HFFc6 (cell line): ENCODE measurements at regions not wholly inside any gene's neighbourhood (a gene's known extent, or its start where the extent isn't known, plus 50 kb on each side); places are given as distances from the start of the nearest gene placed in this dataset.
"Not testable (repeated sequence)": the region's sequence is repeated elsewhere in the genome, so short reads cannot be mapped to it uniquely, and the experiment has no call there.

Experiments
- DNase-seq: peaks from one replicate; pipeline ENCODE4 v3.0.0-alpha.2; 2018
- H3K27ac Mint-ChIP-seq: 2 replicates; pipeline ENCODE4 v1.8.0; 2020; ENCODE audit warnings: mild to moderate bottlenecking, mixed read lengths
- H3K27me3 Mint-ChIP-seq: 2 replicates; pipeline ENCODE4 v1.8.0; 2021; ENCODE audit warnings: mild to moderate bottlenecking, moderate library complexity, mixed read lengths; ENCODE audit not compliant: insufficient read depth
- H3K36me3 Mint-ChIP-seq: 2 replicates; pipeline ENCODE4 v1.8.0; 2021; ENCODE audit warnings: low read depth, mixed read lengths
- H3K4me1 Mint-ChIP-seq: 2 replicates; pipeline ENCODE4 v1.8.0; 2020; ENCODE audit warnings: low read depth, mixed read lengths
- H3K4me3 Mint-ChIP-seq: 2 replicates; pipeline ENCODE4 v1.8.0; 2020; ENCODE audit warnings: mild to moderate bottlenecking, moderate library complexity, mixed read lengths
- H3K9me3 Mint-ChIP-seq: 2 replicates; pipeline ENCODE4 v1.8.0; 2020; ENCODE audit warnings: mild to moderate bottlenecking, mixed read lengths
- TF ChIP-seq, protein P1 (sequence below): fragments of 200-600 bp; sonication (generic); IDR thresholded peaks from 2 replicates; pipeline ENCODE4 v1.5.0; 2021; ENCODE audit warnings: antibody characterized with exemption, mild to moderate bottlenecking

DNA sequence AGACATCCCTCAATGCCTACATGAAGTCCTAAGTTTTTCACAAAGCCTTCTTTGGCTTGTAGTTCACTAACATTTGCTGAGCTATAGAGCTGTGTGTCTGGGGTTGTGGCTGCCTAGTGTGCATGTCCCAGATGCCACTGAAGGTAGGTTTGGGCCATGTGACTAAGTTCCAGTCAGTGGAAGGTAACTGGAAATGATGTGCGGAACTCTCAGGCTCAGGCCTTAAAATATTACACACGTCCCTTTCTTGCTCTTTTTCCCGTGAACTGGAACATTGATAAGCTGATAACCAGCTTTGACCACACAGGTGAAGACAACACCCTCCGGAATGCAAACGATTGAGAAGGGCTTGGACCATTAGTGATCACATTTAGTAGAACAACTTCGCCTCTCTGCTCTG, 358.1 kb downstream of the GATA3 start:
- no peaks in the 10 kb centered on the region for H3K27me3 Mint-ChIP-seq
- H3K4me3 Mint-ChIP-seq, result no peak overlapping the region
- H3K27ac Mint-ChIP-seq, result no peak overlapping the region
- no peak for DNase-seq
- H3K9me3 Mint-ChIP-seq, result peaks cover 41% of the 10 kb centered on the region
- TF ChIP-seq, protein P1, sequence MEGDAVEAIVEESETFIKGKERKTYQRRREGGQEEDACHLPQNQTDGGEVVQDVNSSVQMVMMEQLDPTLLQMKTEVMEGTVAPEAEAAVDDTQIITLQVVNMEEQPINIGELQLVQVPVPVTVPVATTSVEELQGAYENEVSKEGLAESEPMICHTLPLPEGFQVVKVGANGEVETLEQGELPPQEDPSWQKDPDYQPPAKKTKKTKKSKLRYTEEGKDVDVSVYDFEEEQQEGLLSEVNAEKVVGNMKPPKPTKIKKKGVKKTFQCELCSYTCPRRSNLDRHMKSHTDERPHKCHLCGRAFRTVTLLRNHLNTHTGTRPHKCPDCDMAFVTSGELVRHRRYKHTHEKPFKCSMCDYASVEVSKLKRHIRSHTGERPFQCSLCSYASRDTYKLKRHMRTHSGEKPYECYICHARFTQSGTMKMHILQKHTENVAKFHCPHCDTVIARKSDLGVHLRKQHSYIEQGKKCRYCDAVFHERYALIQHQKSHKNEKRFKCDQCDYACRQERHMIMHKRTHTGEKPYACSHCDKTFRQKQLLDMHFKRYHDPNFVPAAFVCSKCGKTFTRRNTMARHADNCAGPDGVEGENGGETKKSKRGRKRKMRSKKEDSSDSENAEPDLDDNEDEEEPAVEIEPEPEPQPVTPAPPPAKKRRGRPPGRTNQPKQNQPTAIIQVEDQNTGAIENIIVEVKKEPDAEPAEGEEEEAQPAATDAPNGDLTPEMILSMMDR, result no peak
- H3K36me3 Mint-ChIP-seq, result no peaks in the 10 kb centered on the region
- H3K4me1 Mint-ChIP-seq, result no peaks in the 10 kb centered on the region

DNA sequence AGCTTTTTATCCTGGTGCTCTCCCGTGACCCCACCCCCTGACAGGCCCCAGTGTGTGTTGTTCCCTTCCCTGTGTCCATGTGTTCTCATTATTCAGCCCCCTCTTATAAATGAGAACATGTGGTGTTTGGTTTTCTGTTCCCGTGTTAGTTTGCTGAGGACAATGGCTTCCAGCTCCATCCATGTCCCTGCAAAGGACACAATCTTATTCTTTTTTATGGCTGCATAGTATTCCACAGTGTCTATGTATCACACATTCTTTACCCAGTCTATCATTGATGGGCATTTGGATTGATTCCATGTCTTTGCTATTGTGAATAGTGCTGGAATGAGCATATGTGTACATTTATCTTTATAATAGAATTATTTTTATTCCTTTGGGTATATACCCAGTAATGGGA, 360.5 kb downstream of the GATA3 start:
- not testable (repeated sequence) for H3K4me3 Mint-ChIP-seq
- peaks cover 60% of the 10 kb centered on the region for H3K9me3 Mint-ChIP-seq

DNA sequence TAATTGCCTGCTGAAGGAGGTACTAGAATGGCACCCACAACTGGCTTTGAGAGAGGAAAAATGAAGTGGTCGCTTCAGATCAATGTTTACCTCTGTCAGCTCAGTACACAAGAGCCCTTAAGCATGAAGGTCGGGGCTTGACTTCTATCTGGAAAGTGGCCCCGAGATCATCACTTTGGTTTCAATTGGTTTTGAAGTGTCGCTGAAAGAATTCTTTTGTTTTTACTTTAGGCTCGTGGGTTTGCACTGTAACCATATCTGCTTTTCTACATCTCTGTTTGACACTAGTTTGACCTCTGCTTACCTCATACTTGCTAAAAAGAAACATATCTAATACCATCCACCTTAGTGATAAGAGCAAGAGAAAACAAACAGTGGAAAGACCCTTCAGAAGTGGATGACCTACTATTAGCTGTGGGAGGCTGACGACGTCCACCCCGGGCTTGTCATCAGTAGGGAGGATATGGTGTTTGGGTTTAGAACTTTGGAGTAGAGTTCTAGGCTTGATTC, 361.8 kb downstream of the GATA3 start:
- no peak for DNase-seq
- TF ChIP-seq, protein P1, result no peak
- Mint-ChIP-seq H3K9me3 (peaks cover 51% of the 10 kb centered on the region), H3K27ac (no peak overlapping the region), H3K4me3 (no peak overlapping the region), H3K36me3 (peaks cover 8% of the 10 kb centered on the region; the same call in 1 of the 2 replicates), H3K27me3 (no peaks in the 10 kb centered on the region), H3K4me1 (no peaks in the 10 kb centered on the region)

More for the DNA sequence above, 360.5 kb downstream of the GATA3 start:
- H3K27ac Mint-ChIP-seq, DNase-seq, H3K36me3 Mint-ChIP-seq, H3K27me3 Mint-ChIP-seq, H3K4me1 Mint-ChIP-seq: not testable (repeated sequence)

DNA sequence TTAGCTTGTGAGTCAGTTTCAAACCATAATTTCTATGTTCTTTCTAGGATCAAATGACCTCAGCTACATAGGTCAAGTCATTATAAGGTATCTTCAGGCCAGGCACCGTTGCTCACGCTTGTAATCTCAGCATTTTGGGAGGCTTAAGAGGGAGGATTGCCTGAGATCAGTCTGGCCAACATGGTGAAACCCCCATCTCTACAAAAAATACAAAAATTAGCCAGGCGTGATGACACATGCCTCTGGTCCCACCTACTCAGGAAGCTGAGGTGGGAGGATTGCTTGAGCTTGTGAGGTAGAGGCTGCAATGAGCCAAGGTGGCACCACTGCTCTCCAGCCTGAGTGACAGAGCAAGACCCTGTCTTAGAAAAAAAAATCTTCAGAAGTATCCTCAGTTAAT, 362.3 kb downstream of the GATA3 start:
- Mint-ChIP-seq H3K27me3 (no peaks in the 10 kb centered on the region), H3K36me3 (peaks cover 8% of the 10 kb centered on the region; the same call in 1 of the 2 replicates), H3K4me1 (no peaks in the 10 kb centered on the region), H3K27ac (no peak overlapping the region), H3K9me3 (peaks cover 51% of the 10 kb centered on the region), H3K4me3 (no peak overlapping the region)
- DNase-seq, result no peak
- TF ChIP-seq, protein P1, result no peak

DNA sequence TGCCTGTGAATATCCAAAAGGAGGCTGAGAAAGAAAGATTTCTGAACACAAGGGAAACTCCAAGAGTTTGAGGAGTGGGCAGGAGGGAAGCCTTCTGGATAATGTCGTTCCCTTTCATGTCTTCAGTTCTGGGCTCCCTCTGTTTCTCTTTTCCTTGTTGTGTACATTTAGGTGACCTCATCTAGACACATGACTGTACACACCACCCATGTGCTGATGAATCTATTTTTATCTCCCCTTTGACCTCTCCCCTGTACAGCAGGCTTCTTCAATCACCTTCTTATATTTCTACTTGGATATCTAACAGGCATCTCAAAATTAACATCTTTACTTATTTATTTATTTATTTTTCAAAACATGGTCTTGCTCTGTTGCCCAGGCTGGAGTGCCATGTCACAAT, 363.1 kb downstream of the GATA3 start:
- TF ChIP-seq, protein P1, result no peak
- H3K27me3 Mint-ChIP-seq, result no peaks in the 10 kb centered on the region
- peaks cover 48% of the 10 kb centered on the region for H3K9me3 Mint-ChIP-seq
- H3K4me3 Mint-ChIP-seq, result no peak overlapping the region
- peaks cover 8% of the 10 kb centered on the region; the same call in 1 of the 2 replicates for H3K36me3 Mint-ChIP-seq
- no peak for DNase-seq
- H3K27ac Mint-ChIP-seq, result no peak overlapping the region
- H3K4me1 Mint-ChIP-seq, result no peaks in the 10 kb centered on the region

DNA sequence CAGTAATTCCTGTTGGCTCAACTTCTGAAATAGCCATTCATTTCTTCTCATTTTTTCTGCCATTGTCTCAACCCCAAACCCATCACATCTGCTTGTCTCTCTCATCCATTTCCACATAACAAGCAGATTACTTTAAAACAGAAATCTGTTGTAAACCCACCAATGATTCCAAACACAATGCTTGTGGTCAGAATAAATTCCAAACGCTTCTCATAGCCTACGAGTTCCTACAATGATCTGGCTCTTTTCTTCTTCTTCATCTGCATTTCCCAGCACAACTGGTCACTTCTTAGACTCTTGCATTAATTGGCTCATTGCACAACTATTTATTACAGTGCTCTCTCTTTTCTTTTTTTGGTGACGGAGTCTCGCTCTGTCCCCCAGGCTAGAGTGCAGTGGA, 364.1 kb downstream of the GATA3 start:
- TF ChIP-seq, protein P1, result no peak
- Mint-ChIP-seq H3K27ac (no peak overlapping the region), H3K4me3 (no peak overlapping the region), H3K36me3 (peaks cover 8% of the 10 kb centered on the region; the same call in 1 of the 2 replicates), H3K4me1 (no peaks in the 10 kb centered on the region), H3K9me3 (peaks cover 48% of the 10 kb centered on the region), H3K27me3 (no peaks in the 10 kb centered on the region)
- no peak for DNase-seq
